Activated T-cell treated with anti-CD3 and anti-CD28 coated beads, Interleukin-2, amount 50 U/mL, for 48 hours (primary cell): ENCODE measurements at regions not wholly inside any gene's neighbourhood (a gene's known extent, or its start where the extent isn't known, plus 50 kb on each side); places are given as distances from the start of the nearest gene placed in this dataset.
A peak's percentile ranks its signal among the peaks of the same experiment; 100 is the strongest.

ENCODE experiments used
- DNase-seq, 2 experiments: peaks; one replicate each; pipeline ENCODE4 v3.0.0-alpha.2; 2020

GRCh38 chr18:57915865-57916582, 112.9 kb upstream of the ATP8B1 start:
- DNase-seq = no peak

GRCh38 chr18:57915248-57915647, 112.1 kb upstream of the ATP8B1 start:
- DNase-seq = no peak

DNA sequence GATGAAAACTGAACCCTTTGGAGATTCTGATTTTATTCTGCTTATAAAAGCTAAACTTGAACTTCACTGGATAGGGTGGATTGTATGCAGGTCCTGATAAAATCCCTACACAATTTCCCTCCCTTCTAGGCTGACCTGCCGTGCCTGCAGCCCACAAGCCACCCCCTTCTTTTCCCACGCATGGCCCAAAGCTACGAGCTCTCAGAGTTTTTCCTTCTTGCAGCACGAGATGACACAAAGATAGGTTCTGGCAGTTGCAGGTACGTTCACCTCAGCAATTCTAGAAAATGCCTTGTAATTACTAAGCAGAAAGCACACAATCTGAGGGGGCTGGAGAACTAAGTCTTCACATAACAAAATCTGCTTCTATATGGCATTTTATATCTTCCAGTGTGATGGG, 110.6 kb upstream of the ATP8B1 start:
- DNase-seq = no peak

DNA sequence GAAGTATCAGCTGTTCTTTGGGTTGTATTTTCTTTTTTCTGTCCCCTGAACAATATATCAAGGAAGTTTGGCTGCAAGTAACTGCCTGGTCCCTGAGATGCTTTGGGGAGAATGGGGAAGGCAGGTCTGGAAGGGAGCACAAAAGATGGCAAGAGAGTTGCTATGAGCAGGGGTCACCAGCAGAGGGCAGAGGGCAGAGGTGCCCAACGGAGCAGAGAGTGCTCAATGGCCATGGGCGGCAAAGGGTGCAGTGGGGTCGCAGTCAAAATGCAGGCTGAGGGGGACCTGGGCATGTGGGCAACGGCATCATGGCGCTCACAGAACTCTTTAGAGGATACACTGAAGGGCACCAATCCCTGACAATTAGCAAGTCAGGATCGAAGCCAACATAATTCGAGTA, 107.7 kb upstream of the ATP8B1 start:
- DNase-seq = peak; percentile 41 to 43

DNA sequence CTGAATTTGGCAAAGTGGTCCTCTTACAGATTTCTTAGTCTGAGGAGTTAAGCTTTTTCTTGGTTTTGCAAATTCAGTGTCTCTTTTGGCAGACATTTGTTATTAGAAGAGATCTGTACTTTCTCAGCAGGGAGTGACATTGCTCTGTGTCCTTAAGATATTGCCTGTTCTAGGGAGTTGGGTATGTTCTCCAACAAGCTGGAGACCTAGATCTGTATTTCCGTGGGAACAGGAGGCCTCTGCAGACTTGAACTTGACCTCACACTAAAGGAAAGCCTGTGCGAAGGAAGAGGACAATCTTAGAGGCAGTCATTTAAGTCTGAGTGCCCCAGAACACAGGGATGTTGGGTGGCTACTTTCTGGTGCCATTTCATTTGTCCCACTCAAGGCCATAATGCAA, 107.0 kb upstream of the ATP8B1 start:
- DNase-seq = no peak

DNA sequence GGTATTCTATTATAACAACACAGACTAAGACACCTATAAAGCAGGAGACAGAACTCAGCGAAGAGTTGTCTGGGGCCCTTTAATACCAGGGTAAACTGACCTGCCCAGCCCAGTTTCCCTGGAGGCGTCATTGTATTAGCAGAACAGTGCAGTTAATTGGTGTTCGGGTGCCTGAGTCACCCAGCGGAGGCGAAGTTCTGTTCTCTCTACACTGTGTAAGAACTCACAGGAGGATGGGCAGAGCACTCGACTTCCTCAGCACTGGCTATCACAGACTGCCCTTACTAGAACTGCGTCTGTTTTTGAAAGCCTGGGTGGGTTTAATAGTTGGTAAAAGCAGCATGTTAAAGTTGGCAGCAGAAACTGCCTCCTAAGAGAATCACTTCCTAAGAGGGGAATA, 106.5 kb upstream of the ATP8B1 start:
- no peak for DNase-seq

DNA sequence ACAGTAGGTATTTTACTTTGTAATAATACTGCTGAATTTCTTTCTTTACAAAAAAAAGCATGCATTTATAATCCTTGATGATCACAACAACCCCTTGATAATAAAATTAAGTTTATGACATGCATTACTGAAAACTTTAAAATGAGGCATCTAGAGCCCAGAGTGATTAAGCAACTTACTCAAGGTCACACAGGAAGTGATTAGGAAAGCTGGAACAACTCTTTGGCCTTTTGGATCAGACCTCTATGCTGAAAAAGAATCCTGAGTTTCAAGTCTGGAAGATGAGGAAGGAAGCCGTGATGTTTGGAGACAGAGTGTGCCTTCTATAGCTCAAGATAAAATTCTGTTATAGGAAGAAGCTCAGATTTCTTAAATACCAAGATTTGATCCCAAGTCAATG, 105.0 kb upstream of the ATP8B1 start:
- no peak for DNase-seq

GRCh38 chr18:57907550-57907949, 104.4 kb upstream of the ATP8B1 start:
- no peak for DNase-seq

- no peak for DNase-seq
These were observed 103.7 kb upstream of the ATP8B1 start for GRCh38 chr18:57906852-57907251.

GRCh38 chr18:57904535-57904934, 101.4 kb upstream of the ATP8B1 start:
- DNase-seq = no peak

DNA sequence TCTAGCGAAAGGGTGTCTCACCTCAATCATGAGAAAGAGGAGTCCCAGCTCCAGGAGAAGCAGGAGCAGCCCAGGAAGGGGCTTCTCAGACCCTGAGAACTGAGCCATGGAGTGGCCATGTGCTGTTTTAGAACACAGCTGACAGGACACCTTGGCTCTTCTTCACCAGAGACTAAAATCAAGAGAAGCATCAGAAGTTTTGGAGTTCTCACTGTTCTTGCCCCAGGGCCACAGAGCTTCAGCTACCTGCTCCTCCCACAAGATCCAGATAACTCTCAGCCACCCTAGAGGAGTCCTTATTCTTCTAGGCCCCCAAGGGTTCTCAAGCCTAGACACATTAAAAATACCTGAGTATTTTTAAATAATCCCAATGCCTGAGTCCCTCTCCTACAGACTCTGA, 99.6 kb upstream of the ATP8B1 start:
- no peak for DNase-seq

- DNase-seq = no peak
These were observed 98.9 kb upstream of the ATP8B1 start for GRCh38 chr18:57901825-57902589.

GRCh38 chr18:57900906-57901435, 97.9 kb upstream of the ATP8B1 start:
- DNase-seq = no peak

DNA sequence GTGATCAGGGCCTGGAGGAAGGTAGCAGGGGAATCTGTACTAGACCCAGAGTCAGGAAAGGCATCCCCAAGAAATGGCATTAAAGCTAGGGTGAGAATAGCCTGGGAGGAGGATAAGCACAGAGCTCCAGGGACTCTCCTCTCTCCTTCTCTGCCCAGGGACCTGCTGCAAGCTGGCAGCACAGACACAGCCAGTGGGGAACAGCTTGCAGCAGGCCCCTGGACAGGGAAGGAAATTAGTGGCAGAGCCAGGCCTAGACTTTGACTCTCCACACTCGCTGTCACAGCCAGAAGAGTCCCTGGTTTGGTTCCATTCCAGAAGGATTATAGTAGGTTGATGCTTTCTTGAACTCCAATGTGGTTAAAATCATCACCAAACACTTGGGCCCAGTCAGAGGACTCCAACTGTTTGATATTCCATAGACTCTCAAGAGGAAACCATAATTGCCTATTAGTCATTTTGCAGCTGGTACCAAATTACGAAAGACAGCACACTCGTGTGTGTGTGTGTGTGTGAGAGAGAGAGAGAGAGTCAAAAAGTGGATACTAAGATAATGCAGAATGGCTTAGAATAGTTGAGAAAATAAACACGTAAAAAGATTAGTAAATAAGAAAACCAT, 95.5 kb upstream of the ATP8B1 start:
- DNase-seq = no peak

DNA sequence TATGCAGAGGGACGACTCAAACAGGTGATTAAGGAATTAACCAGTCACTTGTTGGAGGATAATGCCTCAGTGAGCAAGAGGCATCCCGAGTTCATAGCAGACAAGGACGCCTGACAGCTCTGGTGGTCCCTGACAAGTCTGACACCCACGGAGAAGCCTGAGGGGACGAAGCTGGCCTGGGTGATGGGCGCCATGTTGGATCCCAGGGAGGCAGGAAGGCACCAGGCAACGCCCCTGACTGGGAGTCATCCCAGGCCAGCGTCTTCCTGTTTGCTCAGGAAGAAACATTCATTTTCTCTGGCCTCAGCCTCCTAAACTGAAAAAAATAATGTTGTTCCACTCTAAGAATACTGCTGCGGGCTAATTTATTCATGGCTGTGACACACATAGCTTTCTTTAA, 92.1 kb upstream of the ATP8B1 start:
- no peak for DNase-seq

DNA sequence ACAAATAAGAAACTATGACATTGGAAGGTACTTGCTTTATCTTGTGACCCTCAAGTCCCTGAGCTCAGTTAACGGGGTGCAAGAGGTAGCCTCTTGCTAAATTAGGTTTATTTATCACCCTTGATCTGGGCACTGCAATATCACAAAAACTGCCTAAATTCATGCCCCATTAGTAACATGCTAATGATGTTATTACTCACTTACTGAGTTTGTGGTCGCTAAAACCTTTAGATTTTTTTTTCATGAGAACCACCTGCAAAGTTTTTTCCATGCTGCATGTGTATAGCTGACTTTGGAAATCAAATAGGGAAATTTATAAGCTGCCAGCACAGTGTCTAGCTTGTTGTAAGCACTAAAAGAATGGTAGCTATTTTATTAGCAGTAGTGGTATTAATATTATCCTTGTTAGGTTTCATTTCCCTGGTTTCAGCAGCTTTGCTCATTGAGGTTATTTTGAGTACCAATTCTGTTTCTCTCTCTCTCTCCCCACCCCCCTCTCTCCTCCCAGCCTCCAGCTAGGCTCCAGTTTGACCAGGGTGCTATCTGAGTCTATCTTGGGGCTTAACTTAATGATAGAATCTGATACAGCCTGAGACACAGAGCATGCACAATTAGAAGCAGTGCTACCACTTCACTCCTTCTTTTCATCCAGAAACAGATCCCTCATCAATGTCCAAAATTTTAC, 88.7 kb upstream of the ATP8B1 start:
- no peak for DNase-seq

GRCh38 chr18:57890266-57890665, 87.2 kb upstream of the ATP8B1 start:
- DNase-seq = no peak

DNA sequence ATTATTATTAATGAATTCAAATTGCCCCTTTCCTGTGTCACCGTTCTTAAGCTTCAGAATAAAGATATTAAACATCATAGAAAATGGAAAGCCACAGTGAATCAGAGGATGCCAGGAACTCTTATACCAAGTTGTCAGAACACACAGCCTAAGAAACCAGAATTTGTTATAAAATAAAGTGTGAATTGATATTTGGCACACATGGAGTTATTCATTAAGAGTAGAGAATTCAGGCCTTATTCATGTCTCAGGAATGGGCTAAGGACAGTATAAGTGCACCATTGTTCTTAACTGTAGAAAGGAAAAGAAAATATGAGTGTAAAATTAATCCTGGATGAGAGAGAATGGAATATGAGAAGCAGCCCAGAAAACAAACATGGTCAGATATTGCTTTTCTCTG, 86.7 kb upstream of the ATP8B1 start:
- DNase-seq = no peak

DNA sequence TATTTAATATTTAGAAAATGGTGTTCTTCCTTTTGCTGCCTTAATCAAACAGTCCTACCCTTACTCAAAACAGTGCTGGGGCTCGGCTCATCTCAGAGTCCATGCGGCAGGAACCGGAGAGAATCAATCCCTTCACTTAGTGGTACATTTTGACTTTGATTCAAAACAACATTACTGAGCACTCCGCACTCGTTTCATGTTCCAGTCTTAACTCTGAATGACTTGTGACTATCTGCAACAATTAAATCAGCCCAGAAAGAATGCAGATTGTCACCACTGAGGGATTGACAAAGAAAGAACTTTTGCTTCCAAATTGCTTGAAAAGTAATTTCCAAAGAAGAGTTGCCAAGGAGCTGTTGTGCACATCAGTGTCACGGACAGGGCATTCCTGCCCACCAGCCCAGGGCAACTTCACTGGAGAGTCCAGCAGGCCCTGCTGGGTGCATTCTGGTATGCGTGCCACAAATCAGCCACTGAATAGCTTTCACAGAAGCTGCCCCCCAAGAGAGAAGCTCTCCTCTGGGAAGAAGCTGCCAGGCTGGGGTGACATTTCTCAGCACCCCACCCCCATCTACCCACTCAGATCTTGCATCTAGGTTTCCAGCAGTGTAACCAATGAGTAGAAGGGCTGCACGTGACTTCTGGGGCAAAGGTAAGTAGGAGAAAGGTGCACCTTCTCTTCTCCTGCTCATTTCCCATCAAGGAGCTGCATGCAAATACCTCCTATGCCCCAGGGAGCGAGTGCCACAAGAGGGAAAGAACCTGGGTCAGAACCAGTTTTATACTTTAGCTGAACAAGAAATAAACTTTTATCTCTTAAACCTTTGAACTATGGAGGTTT, 84.6 kb upstream of the ATP8B1 start:
- no peak for DNase-seq

DNA sequence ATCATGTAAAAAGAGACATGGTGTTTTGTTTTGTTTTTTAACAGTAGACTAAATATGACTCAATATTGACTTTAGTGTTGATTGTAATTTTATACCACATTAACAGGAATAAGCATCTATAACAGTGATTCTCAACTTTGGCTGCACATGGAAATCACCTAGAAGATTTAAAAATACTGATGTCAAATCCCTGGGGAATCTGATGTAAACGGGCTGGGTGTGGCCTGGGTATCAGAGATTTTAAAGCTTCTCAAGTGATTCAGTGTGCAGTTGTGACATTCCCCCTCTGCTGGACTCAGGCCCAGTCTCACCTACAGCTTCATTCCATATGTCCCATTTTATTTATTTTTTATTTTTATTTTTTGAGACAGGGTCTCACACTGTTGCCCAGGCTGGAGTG, 82.8 kb upstream of the ATP8B1 start:
- no peak for DNase-seq

DNA sequence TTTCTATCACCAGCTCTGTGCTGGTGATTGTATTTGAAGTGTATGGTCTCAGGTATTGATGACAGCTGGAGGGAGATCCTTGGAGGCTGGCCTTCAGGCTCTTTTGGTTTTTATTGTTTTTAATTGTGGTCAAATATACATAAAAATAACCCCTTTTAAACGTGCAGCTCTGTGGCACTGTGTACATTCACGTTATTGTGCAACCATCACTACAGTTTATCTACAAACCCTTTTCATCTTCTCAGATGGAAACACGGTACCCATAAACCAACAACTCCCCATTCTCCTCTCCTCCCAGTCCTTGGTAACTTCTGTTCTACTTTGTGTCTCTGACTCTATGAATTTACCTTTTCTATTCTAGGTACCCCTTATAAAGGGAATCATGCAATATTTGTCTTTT, 79.3 kb upstream of the ATP8B1 start:
- DNase-seq = no peak

DNA sequence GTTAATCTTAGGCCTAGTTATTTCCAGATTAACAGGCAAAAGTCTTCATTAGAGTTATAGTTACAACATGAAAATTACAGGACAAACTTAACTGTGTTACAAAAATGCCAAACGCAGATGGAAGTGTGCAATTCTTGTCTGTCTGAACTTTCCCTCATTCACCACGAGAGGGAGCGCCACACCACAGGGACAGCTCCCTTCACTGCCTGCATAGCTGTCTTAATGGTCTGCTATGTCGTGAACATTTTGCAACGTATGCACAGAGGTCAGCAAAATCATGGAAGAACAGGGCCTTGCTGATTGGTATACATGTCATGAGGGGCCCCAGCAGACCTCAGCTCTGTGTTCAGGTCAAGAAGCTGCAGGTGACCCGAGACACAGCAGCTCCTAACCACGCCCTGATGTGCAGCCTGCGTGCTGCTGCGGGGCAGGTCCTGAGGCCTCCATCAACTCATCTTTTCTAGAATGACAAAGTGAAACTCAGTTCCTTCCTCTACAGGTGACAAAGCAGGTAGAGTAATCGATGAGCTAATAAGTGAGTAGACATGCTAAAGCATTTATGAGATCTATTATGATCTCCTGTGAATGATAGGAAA, 78.8 kb upstream of the ATP8B1 start:
- peak; percentile 65 to 67 for DNase-seq
